ENCODE measurements at regions not wholly inside any gene's neighbourhood (a gene's known extent, or its start where the extent isn't known, plus 50 kb on each side); places are given as distances from the start of the nearest gene placed in this dataset.

DNA sequence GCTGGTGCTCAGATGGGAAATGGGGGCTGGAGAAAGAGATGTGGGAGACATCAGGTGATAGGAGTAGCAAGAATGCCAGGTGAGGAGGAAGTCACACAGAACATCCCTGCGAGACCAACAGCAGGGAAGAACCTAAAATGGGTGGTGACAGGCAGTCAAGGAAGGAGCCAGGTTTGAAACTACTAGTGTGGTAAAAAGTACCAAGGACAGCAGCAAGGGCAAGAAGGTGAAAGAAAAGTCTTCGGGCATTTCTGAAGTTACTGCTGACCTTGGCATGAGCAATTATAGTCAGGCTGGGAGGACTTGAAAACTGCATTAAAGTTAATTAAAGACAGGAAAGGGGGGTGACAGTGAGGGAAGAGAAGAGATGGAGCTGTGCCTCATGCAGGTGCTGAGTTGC is 410.4 kb downstream of the RAD51AP2 start:
- ChIA-PET CTCF (interaction anchor here (1.7 kb wide), 1 partner anchor 9 kb away, joined by 4 read pairs; no protein-coding TSS in a partner anchor), SMC1A (ENCODE audit: uncharacterized antibody, unreplicated experiment) (no interaction called here), RAD21 (ENCODE audit: unreplicated experiment) (no interaction called here), POLR2A (no interaction called here)
- H2AFZ ChIP-seq (ENCODE audit: control insufficient read depth, low read depth, low read length) = no peak overlapping the region
- H3K4me2 ChIP-seq (ENCODE audit: control insufficient read depth, insufficient read depth) = no peak overlapping the region
- no peak overlapping the region for H3K27ac ChIP-seq (ENCODE audit: control insufficient read depth, insufficient read depth)
- intact Hi-C loops (cut with micrococcal nuclease; ENCODE audit: unreplicated experiment) (no loop called here), in situ Hi-C loops (cut with MboI) (no loop called here)
- H3K9me3 ChIP-seq (replicated peaks; ENCODE audit: control insufficient read depth, insufficient read depth, low read length) = no peaks in the 10 kb centered on the region
- no peaks in the 10 kb centered on the region for H4K20me1 ChIP-seq (ENCODE audit: control insufficient read depth, insufficient read depth)
- H3K36me3 ChIP-seq (ENCODE audit: control insufficient read depth in 2 of 2, insufficient read depth in 2 of 2, low read length in 1 of 2) = no peaks in the 10 kb centered on the region
- no peaks in the 10 kb centered on the region for H3K27me3 ChIP-seq (replicated peaks in 1 of 2; ENCODE audit: control insufficient read depth in 2 of 2, insufficient read depth in 2 of 2, low read length in 1 of 2)
- H3K4me3 ChIP-seq = no peak overlapping the region
- DNase-seq (ENCODE audit: low read depth, low spot score) (no peak), FAIRE-seq (no peak), ATAC-seq (no peak)
- 0% methylated on average over 2 of the region's 2 CpGs for WGBS (ENCODE audit: insufficient coverage, insufficient replicate concordance, low lambda C conversion rate, missing lambda C conversion rate)
- no peak overlapping the region for H3K9ac ChIP-seq (ENCODE audit: control insufficient read depth, insufficient read depth, low read length)
- H3K79me2 ChIP-seq (ENCODE audit: control insufficient read depth, insufficient read depth, low read length) = no peaks in the 10 kb centered on the region
- H3K4me1 ChIP-seq (ENCODE audit: control insufficient read depth, insufficient read depth, low read length) = peaks cover 6% of the 10 kb centered on the region
- BruUV-seq (replicated peaks) = no TSS peak
- TF ChIP-seq, protein P1, sequence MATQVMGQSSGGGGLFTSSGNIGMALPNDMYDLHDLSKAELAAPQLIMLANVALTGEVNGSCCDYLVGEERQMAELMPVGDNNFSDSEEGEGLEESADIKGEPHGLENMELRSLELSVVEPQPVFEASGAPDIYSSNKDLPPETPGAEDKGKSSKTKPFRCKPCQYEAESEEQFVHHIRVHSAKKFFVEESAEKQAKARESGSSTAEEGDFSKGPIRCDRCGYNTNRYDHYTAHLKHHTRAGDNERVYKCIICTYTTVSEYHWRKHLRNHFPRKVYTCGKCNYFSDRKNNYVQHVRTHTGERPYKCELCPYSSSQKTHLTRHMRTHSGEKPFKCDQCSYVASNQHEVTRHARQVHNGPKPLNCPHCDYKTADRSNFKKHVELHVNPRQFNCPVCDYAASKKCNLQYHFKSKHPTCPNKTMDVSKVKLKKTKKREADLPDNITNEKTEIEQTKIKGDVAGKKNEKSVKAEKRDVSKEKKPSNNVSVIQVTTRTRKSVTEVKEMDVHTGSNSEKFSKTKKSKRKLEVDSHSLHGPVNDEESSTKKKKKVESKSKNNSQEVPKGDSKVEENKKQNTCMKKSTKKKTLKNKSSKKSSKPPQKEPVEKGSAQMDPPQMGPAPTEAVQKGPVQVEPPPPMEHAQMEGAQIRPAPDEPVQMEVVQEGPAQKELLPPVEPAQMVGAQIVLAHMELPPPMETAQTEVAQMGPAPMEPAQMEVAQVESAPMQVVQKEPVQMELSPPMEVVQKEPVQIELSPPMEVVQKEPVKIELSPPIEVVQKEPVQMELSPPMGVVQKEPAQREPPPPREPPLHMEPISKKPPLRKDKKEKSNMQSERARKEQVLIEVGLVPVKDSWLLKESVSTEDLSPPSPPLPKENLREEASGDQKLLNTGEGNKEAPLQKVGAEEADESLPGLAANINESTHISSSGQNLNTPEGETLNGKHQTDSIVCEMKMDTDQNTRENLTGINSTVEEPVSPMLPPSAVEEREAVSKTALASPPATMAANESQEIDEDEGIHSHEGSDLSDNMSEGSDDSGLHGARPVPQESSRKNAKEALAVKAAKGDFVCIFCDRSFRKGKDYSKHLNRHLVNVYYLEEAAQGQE (IDR thresholded peaks at IDR 0.05; ENCODE audit: low read depth, low read length) = peak; percentile 71; the same call in 1 of the 2 replicates
- TF ChIP-seq YBX1 (IDR thresholded peaks at IDR 0.05) (no peak), SMAD5 (IDR thresholded peaks at IDR 0.05; ENCODE audit: low read depth) (no peak), ZBED1 (IDR thresholded peaks at IDR 0.05; ENCODE audit: borderline replicate concordance) (no peak)

DNA sequence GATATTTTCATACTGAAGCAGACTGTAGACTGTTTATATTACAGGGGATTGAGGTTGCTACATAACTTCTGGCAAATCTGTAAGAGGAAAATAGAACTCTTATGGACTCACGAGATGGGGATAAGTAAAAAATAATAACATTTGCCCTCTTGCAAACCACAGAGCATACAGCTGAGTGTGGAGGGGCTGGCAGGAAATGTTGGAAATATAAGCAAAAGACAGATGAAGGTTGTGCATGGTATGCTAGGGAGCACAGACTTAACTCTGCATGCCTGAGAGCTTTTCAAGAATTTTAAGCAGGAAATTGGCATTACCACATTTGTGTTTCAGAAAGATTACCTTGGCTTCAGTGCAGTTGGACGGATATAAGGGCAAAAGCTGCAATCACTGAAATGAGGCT is 411.1 kb downstream of the RAD51AP2 start:
- ATAC-seq = no peak
- Histone ChIP-seq H3K9ac (ENCODE audit: control insufficient read depth, insufficient read depth, low read length) (no peak overlapping the region), H3K4me2 (ENCODE audit: control insufficient read depth, insufficient read depth) (no peak overlapping the region), H3K79me2 (ENCODE audit: control insufficient read depth, insufficient read depth, low read length) (no peaks in the 10 kb centered on the region), H3K4me1 (ENCODE audit: control insufficient read depth, insufficient read depth, low read length) (peaks cover 6% of the 10 kb centered on the region), H3K36me3 (ENCODE audit: control insufficient read depth in 2 of 2, insufficient read depth in 2 of 2, low read length in 1 of 2) (no peaks in the 10 kb centered on the region), H3K9me3 (replicated peaks; ENCODE audit: control insufficient read depth, insufficient read depth, low read length) (no peaks in the 10 kb centered on the region), H2AFZ (ENCODE audit: control insufficient read depth, low read depth, low read length) (no peak overlapping the region), H3K4me3 (no peak overlapping the region), H3K27ac (ENCODE audit: control insufficient read depth, insufficient read depth) (no peak overlapping the region), H4K20me1 (ENCODE audit: control insufficient read depth, insufficient read depth) (no peaks in the 10 kb centered on the region), H3K27me3 (replicated peaks in 1 of 2; ENCODE audit: control insufficient read depth in 2 of 2, insufficient read depth in 2 of 2, low read length in 1 of 2) (no peaks in the 10 kb centered on the region)
- in situ Hi-C loops (cut with MboI) (no loop called here), intact Hi-C loops (cut with micrococcal nuclease; ENCODE audit: unreplicated experiment) (no loop called here)
- SMC1A ChIA-PET (ENCODE audit: uncharacterized antibody, unreplicated experiment) = no interaction called here
- WGBS (ENCODE audit: insufficient coverage, insufficient replicate concordance, low lambda C conversion rate, missing lambda C conversion rate) = 3% methylated on average over 2 of the region's 2 CpGs
- RAD21 ChIA-PET (ENCODE audit: unreplicated experiment) = no interaction called here
- CTCF ChIA-PET = interaction anchor here (1.0 to 1.7 kb wide), 2 partner anchors 8 to 31 kb away, joined by 3 to 4 read pairs; no protein-coding TSS in a partner anchor
- no peak for FAIRE-seq
- no TSS peak for BruUV-seq (replicated peaks)
- POLR2A ChIA-PET = no interaction called here
- no peak for DNase-seq (ENCODE audit: low read depth, low spot score)
- TF ChIP-seq TBL1XR1 (IDR thresholded peaks at IDR 0.05; ENCODE audit: low read depth, low read length) (no peak), HCFC1 (IDR thresholded peaks at IDR 0.05; ENCODE audit: low read length) (no peak), SREBF1 (IDR thresholded peaks at IDR 0.05; ENCODE audit: low read length) (no peak), ZBTB40 (IDR thresholded peaks at IDR 0.05; ENCODE audit: borderline replicate concordance) (no peak), DPF2 (IDR thresholded peaks at IDR 0.05) (no peak), USF2 (IDR thresholded peaks at IDR 0.05; ENCODE audit: borderline replicate concordance, low read depth, low read length) (no peak), SIN3A (IDR thresholded peaks at IDR 0.05; ENCODE audit: low read depth, low read length) (no peak), RFX5 (IDR thresholded peaks at IDR 0.05; ENCODE audit: low read depth, low read length) (no peak)
